Spleen (tissue), 11 donors: ENCODE measurements at regions not wholly inside any gene's neighbourhood (a gene's known extent, or its start where the extent isn't known, plus 50 kb on each side); places are given as distances from the start of the nearest gene placed in this dataset.

ENCODE experiments used
- DNase-seq: peaks from one replicate; pipeline ENCODE4 v3.0.0-alpha.2; 2020
- H3K27ac ChIP-seq, 8 donors: fragments of 200-600 bp; sonication (generic) in 7 of 8; 1 replicate in 4 of 8; 2 replicates in 4 of 8; pipeline versions ENCODE4 v1.5.0 to v1.8.0; 2016 to 2021; ENCODE audit warnings: inconsistent platforms in 4 of 8, mild to moderate bottlenecking in 4 of 8, moderate library complexity in 1 of 8
- H3K27me3 ChIP-seq, 7 donors: fragments of 200-600 bp; sonication (generic) in 6 of 7; replicated peaks in 1 of 7; 1 replicate in 4 of 7; 2 replicates in 3 of 7; pipeline versions ENCODE4 v1.5.0 to v1.8.0; 2016 to 2021; ENCODE audit warnings: inconsistent platforms in 3 of 7, mild to moderate bottlenecking in 1 of 7
- H3K36me3 ChIP-seq, 6 donors: fragments of 200-600 bp; sonication (generic) in 5 of 6; 1 replicate in 4 of 6; 2 replicates in 2 of 6; pipeline versions ENCODE4 v1.5.0 to v1.8.0; 2016 to 2021; ENCODE audit warnings: inconsistent platforms in 2 of 6
- H3K4me1 ChIP-seq, 6 donors: fragments of 200-600 bp; sonication (generic) in 5 of 6; 1 replicate in 3 of 6; 2 replicates in 3 of 6; pipeline versions ENCODE4 v1.5.0 to v1.8.0; 2016 to 2021; ENCODE audit warnings: inconsistent platforms in 3 of 6
- H3K4me3 ChIP-seq, 8 donors: fragments of 200-600 bp; sonication (generic) in 7 of 8; 1 replicate in 4 of 8; 2 replicates in 4 of 8; pipeline versions ENCODE4 v1.5.0 to v1.8.0; 2016 to 2021; ENCODE audit warnings: inconsistent platforms in 4 of 8, mild to moderate bottlenecking in 4 of 8, moderate library complexity in 2 of 8
- H3K9me3 ChIP-seq, 8 donors: fragments of 200-600 bp; sonication (generic) in 7 of 8; 1 replicate in 4 of 8; 2 replicates in 4 of 8; pipeline versions ENCODE4 v1.5.0 to v1.8.0; 2016 to 2021; ENCODE audit warnings: inconsistent platforms in 4 of 8
- CTCF ChIP-seq, 11 experiments: fragments of 200-600 bp in 7 of 11; fragments of 450-650 bp in 4 of 11; sonication (generic) in 4 of 11; IDR thresholded peaks in 8 of 11; conservative IDR thresholded peaks in 3 of 11; 1 replicate in 7 of 11; 2 replicates in 4 of 11; pipeline versions ENCODE4 v1.4.0 to v1.8.0; 2016 to 2021; ENCODE audit warnings: antibody characterized with exemption in 11 of 11, inconsistent platforms in 4 of 11, mild to moderate bottlenecking in 1 of 11
- POLR2A ChIP-seq, 3 donors: fragments of 450-650 bp; IDR thresholded peaks; one replicate each; pipeline ENCODE4 v1.5.1; 2017; ENCODE audit warnings: antibody characterized with exemption in 3 of 3, mild to moderate bottlenecking in 1 of 3
- POLR2AphosphoS5 ChIP-seq, 3 donors: sonication (generic); formaldehyde crosslinking; IDR thresholded peaks; one replicate each; pipeline ENCODE4 v1.5.1; 2017; ENCODE audit warnings: antibody characterized with exemption in 3 of 3
- WGBS, 5 donors: extraction: QIAGEN DNeasy Blood & Tissue Kit in 3 of 5; methylation state at CpG; one replicate each; pipeline versions ENCODE4 v1.1.5 to v1.1.7; 2013 to 2018; 5-methylcytosine and 5-hydroxymethylcytosine counted together
- intact Hi-C: fragments of 100-400 bp; cut with DNase I; formaldehyde crosslinking; loops from one replicate; pipeline ENCODE4 v1.15.0; 2023; ENCODE audit warnings: low total_unique reads
- donor health status: healthy with polysubstance abuse.
- donor health status: DM: no; HTN: no; CAD: no; lungs with moderate emphysema.
- donor health status: DM: no; HTN: no; CAD: no.
- donor health status: Bipolar disorder and iron deficiency.
- donor health status: healthy.
- donor health status: DM: no; HTN: no; CAD: no.
- donor health status: DM: yes; HTN: yes; CAD: no.

- H3K27ac ChIP-seq: no peak overlapping the region
- no peak overlapping the region for H3K4me3 ChIP-seq
- TF ChIP-seq CTCF (IDR thresholded peaks at IDR 0.05 in 8 of 11, conservative IDR thresholded peaks at IDR 0.05 in 3 of 11) (no peak), POLR2AphosphoS5 (IDR thresholded peaks at IDR 0.05) (no peak), POLR2A (IDR thresholded peaks at IDR 0.05) (no peak)
- no peaks in the 10 kb centered on the region for H3K36me3 ChIP-seq
- H3K9me3 ChIP-seq: peaks cover 0 to 19% (median 9%) of the 10 kb centered on the region in 8 donors
- no peak for DNase-seq
- intact Hi-C loops: no loop called here
- 50 to 66% (median 59%) methylated on average over 4 of the region's 4 CpGs for WGBS, 5 donors
- H3K4me1 ChIP-seq: no peaks in the 10 kb centered on the region
- H3K27me3 ChIP-seq: peaks cover 0 to 9% (median 0%) of the 10 kb centered on the region in 7 donors
Measured at GRCh38 chr18:8890957-8891464, 185.7 kb downstream of the MTCL1 start.

- WGBS, 5 donors: 89 to 95% (median 92%) methylated on average over 2 of the region's 2 CpGs
- TF ChIP-seq CTCF (IDR thresholded peaks at IDR 0.05 in 8 of 11, conservative IDR thresholded peaks at IDR 0.05 in 3 of 11) (no peak), POLR2A (IDR thresholded peaks at IDR 0.05) (no peak), POLR2AphosphoS5 (IDR thresholded peaks at IDR 0.05) (no peak)
- Histone ChIP-seq H3K4me1 (no peaks in the 10 kb centered on the region), H3K27me3 (peaks cover 0 to 9% (median 0%) of the 10 kb centered on the region in 7 donors), H3K27ac (no peak overlapping the region), H3K4me3 (no peak overlapping the region), H3K36me3 (no peaks in the 10 kb centered on the region), H3K9me3 (peaks cover 0 to 6% (median under 1%) of the 10 kb centered on the region in 8 donors)
- intact Hi-C loops: no loop called here
- no peak for DNase-seq
Measured at GRCh38 chr18:8893221-8893620, 187.9 kb downstream of the MTCL1 start.

- no peak for TF ChIP-seq CTCF (IDR thresholded peaks at IDR 0.05 in 8 of 11, conservative IDR thresholded peaks at IDR 0.05 in 3 of 11)
- TF ChIP-seq POLR2A (IDR thresholded peaks at IDR 0.05): no peak
- TF ChIP-seq POLR2AphosphoS5 (IDR thresholded peaks at IDR 0.05): no peak
- Histone ChIP-seq H3K27ac (no peak overlapping the region), H3K4me1 (no peaks in the 10 kb centered on the region), H3K4me3 (no peak overlapping the region), H3K36me3 (no peaks in the 10 kb centered on the region), H3K27me3 (peaks cover 0 to 9% (median 0%) of the 10 kb centered on the region in 7 donors), H3K9me3 (peaks cover 0 to 6% (median 0%) of the 10 kb centered on the region in 8 donors)
- intact Hi-C loops: no loop called here
- DNase-seq: no peak
- 62 to 86% (median 73%) methylated on average over 2 of the region's 2 CpGs for WGBS, 5 donors
Measured at GRCh38 chr18:8893628-8894231, 188.4 kb downstream of the MTCL1 start.

GRCh38 chr18:8894823-8895222, 189.5 kb downstream of the MTCL1 start:
- intact Hi-C loops: no loop called here
- no peak for DNase-seq
- peaks cover 0 to 6% (median 0%) of the 10 kb centered on the region in 8 donors for H3K9me3 ChIP-seq
- TF ChIP-seq POLR2A (IDR thresholded peaks at IDR 0.05) (no peak), CTCF (IDR thresholded peaks at IDR 0.05 in 8 of 11, conservative IDR thresholded peaks at IDR 0.05 in 3 of 11) (no peak), POLR2AphosphoS5 (IDR thresholded peaks at IDR 0.05) (no peak)
- WGBS, 5 donors: 75 to 94% (median 84%) methylated on average over 3 of the region's 3 CpGs
- H3K27ac ChIP-seq: no peak overlapping the region
- no peaks in the 10 kb centered on the region for H3K4me1 ChIP-seq
- H3K27me3 ChIP-seq: peaks cover 0 to 3% (median 0%) of the 10 kb centered on the region in 7 donors
- no peaks in the 10 kb centered on the region for H3K36me3 ChIP-seq
- H3K4me3 ChIP-seq: no peak overlapping the region
